Trophoblast cell (in vitro differentiated cells and primary cell): ENCODE measurements at regions not wholly inside any gene's neighbourhood (a gene's known extent, or its start where the extent isn't known, plus 50 kb on each side); places are given as distances from the start of the nearest gene placed in this dataset.

Experiments used
- DNase-seq, 2 donors: peaks; one replicate each; pipeline ENCODE4 v3.0.0-alpha.2; 2016
- H2AFZ ChIP-seq: 2 replicates; pipeline ENCODE4 v1.6.1; 2013; ENCODE audit warnings: low read length, moderate library complexity, mild to moderate bottlenecking; ENCODE audit not compliant: insufficient read depth, poor library complexity
- H2AK5ac ChIP-seq: 2 replicates; pipeline ENCODE4 v1.6.1; 2013; ENCODE audit warnings: mild to moderate bottlenecking, low read length
- H2BK120ac ChIP-seq: 2 replicates; pipeline ENCODE4 v1.6.1; 2013; ENCODE audit warnings: low read length, mild to moderate bottlenecking, moderate library complexity; ENCODE audit not compliant: insufficient read depth, poor library complexity
- H2BK12ac ChIP-seq: 2 replicates; pipeline ENCODE4 v1.6.1; 2013; ENCODE audit warnings: mild to moderate bottlenecking, low read length, moderate library complexity
- H2BK5ac ChIP-seq: 2 replicates; pipeline ENCODE4 v1.6.1; 2013; ENCODE audit warnings: low read length, low read depth, moderate library complexity, mild to moderate bottlenecking; ENCODE audit not compliant: poor library complexity
- H3K14ac ChIP-seq: 2 replicates; pipeline ENCODE4 v1.6.1; 2013; ENCODE audit warnings: mild to moderate bottlenecking, low read length
- H3K18ac ChIP-seq: 2 replicates; pipeline ENCODE4 v1.6.1; 2013; ENCODE audit warnings: mild to moderate bottlenecking, low read length
- H3K23ac ChIP-seq: 2 replicates; pipeline ENCODE4 v1.6.1; 2013; ENCODE audit warnings: low read length
- H3K27ac ChIP-seq: 2 replicates; pipeline ENCODE4 v1.5.1; 2013; ENCODE audit warnings: low read depth, mild to moderate bottlenecking, inconsistent platforms, low read length, moderate library complexity
- H3K27me3 ChIP-seq: 2 replicates; pipeline ENCODE4 v1.6.1; 2013; ENCODE audit warnings: inconsistent platforms, mild to moderate bottlenecking, low read length, moderate library complexity; ENCODE audit not compliant: insufficient read depth
- H3K36me3 ChIP-seq, 2 experiments: 1 replicate in 1 of 2; 2 replicates in 1 of 2; pipeline ENCODE4 v1.6.1; 2013; ENCODE audit warnings: low read length in 2 of 2, mild to moderate bottlenecking in 2 of 2, moderate library complexity in 1 of 2; ENCODE audit not compliant: insufficient read depth in 2 of 2, control insufficient read depth in 1 of 2
- H3K4ac ChIP-seq: 2 replicates; pipeline ENCODE4 v1.6.1; 2013; ENCODE audit warnings: low read depth, mild to moderate bottlenecking, low read length, moderate library complexity
- H3K4me1 ChIP-seq, 2 experiments: 1 replicate in 1 of 2; 2 replicates in 1 of 2; pipeline ENCODE4 v1.6.1; 2013; ENCODE audit warnings: low read length in 2 of 2, mild to moderate bottlenecking in 2 of 2, moderate library complexity in 1 of 2; ENCODE audit not compliant: insufficient read depth in 2 of 2, control insufficient read depth in 1 of 2
- H3K4me2 ChIP-seq: 2 replicates; pipeline ENCODE4 v1.6.1; 2013; ENCODE audit warnings: inconsistent platforms, mild to moderate bottlenecking, low read length, moderate library complexity
- H3K4me3 ChIP-seq: 2 replicates; pipeline ENCODE4 v1.5.1; 2013; ENCODE audit warnings: mild to moderate bottlenecking, low read depth, low read length, inconsistent platforms
- H3K79me1 ChIP-seq: one replicate; pipeline ENCODE4 v1.6.1; 2013; ENCODE audit warnings: low read length
- H3K79me2 ChIP-seq: 2 replicates; pipeline ENCODE4 v1.6.1; 2013; ENCODE audit warnings: low read length, mild to moderate bottlenecking; ENCODE audit not compliant: control insufficient read depth, insufficient read depth, poor library complexity
- H3K9ac ChIP-seq: 2 replicates; pipeline ENCODE4 v1.6.1; 2013; ENCODE audit warnings: mild to moderate bottlenecking, low read length
- H3K9me3 ChIP-seq: 2 replicates; pipeline ENCODE4 v1.6.1; 2013; ENCODE audit warnings: low read depth, mild to moderate bottlenecking, control low read depth, inconsistent platforms, low read length; ENCODE audit not compliant: insufficient read depth
- H4K12ac ChIP-seq: 2 replicates; pipeline ENCODE4 v1.6.1; 2013; ENCODE audit warnings: low read depth, mild to moderate bottlenecking, low read length, moderate library complexity
- H4K8ac ChIP-seq: 2 replicates; pipeline ENCODE4 v1.6.1; 2013; ENCODE audit warnings: low read depth, mild to moderate bottlenecking, low read length, moderate library complexity
- H4K91ac ChIP-seq: one replicate; pipeline ENCODE4 v1.6.1; 2013; ENCODE audit warnings: low read depth, mild to moderate bottlenecking, low read length, moderate library complexity
- WGBS: extraction: QIAGEN DNeasy Blood & Tissue Kit; methylation state at CpG from one replicate; pipeline ENCODE4 v1.1.7; 2013; ENCODE audit warnings: missing lambda C conversion rate; ENCODE audit not compliant: insufficient read length, insufficient coverage; ENCODE audit errors: extremely low coverage; 5-methylcytosine and 5-hydroxymethylcytosine counted together

- Histone ChIP-seq H3K9me3 (no peaks in the 10 kb centered on the region), H3K18ac (no peak overlapping the region), H3K23ac (no peak overlapping the region), H3K14ac (no peak overlapping the region), H3K79me1 (no peaks in the 10 kb centered on the region), H4K8ac (no peak overlapping the region), H3K9ac (no peak overlapping the region), H4K91ac (no peak overlapping the region), H2AFZ (no peak overlapping the region), H3K4me3 (no peak overlapping the region), H3K36me3 (no peaks in the 10 kb centered on the region), H3K4ac (no peak overlapping the region), H3K4me1 (no peaks in the 10 kb centered on the region), H3K27ac (no peak overlapping the region), H2BK5ac (no peak overlapping the region), H2AK5ac (no peak overlapping the region), H2BK12ac (no peak overlapping the region), H2BK120ac (no peak overlapping the region), H3K27me3 (no peaks in the 10 kb centered on the region), H3K79me2 (no peaks in the 10 kb centered on the region), H4K12ac (no peak overlapping the region), H3K4me2 (no peak overlapping the region)
- WGBS: no CpG with 5 or more reads among the region's 1 CpG
- DNase-seq: no peak
Measured at GRCh38 chr5:20224046-20224445, 236.0 kb upstream of the CDH18 start.

GRCh38 chr5:20223451-20223850, 235.5 kb upstream of the CDH18 start:
- no peak overlapping the region for H4K12ac ChIP-seq
- no peak overlapping the region for H3K4me3 ChIP-seq
- H3K9ac ChIP-seq: no peak overlapping the region
- H3K27ac ChIP-seq: no peak overlapping the region
- H3K36me3 ChIP-seq: no peaks in the 10 kb centered on the region
- no CpG with 5 or more reads among the region's 2 CpGs for WGBS
- H3K14ac ChIP-seq: no peak overlapping the region
- no peak overlapping the region for H2BK5ac ChIP-seq
- H3K18ac ChIP-seq: no peak overlapping the region
- H4K91ac ChIP-seq: no peak overlapping the region
- H2BK12ac ChIP-seq: no peak overlapping the region
- no peak overlapping the region for H4K8ac ChIP-seq
- no peak overlapping the region for H3K4me2 ChIP-seq
- H3K27me3 ChIP-seq: no peaks in the 10 kb centered on the region
- H3K4ac ChIP-seq: no peak overlapping the region
- no peak for DNase-seq
- H2AK5ac ChIP-seq: no peak overlapping the region
- no peaks in the 10 kb centered on the region for H3K79me1 ChIP-seq
- H2AFZ ChIP-seq: no peak overlapping the region
- H3K23ac ChIP-seq: no peak overlapping the region
- no peaks in the 10 kb centered on the region for H3K79me2 ChIP-seq
- no peaks in the 10 kb centered on the region for H3K4me1 ChIP-seq
- no peak overlapping the region for H2BK120ac ChIP-seq
- H3K9me3 ChIP-seq: no peaks in the 10 kb centered on the region

GRCh38 chr5:20215257-20215656, 227.3 kb upstream of the CDH18 start:
- no peak overlapping the region for H3K23ac ChIP-seq
- no peak overlapping the region for H3K14ac ChIP-seq
- DNase-seq: no peak
- H2BK5ac ChIP-seq: no peak overlapping the region
- H3K9me3 ChIP-seq: no peaks in the 10 kb centered on the region
- no peak overlapping the region for H3K27ac ChIP-seq
- H2AFZ ChIP-seq: no peak overlapping the region
- H3K79me1 ChIP-seq: no peaks in the 10 kb centered on the region
- H4K12ac ChIP-seq: no peak overlapping the region
- H3K27me3 ChIP-seq: no peaks in the 10 kb centered on the region
- H3K4me1 ChIP-seq: no peaks in the 10 kb centered on the region
- no peak overlapping the region for H2BK120ac ChIP-seq
- no peak overlapping the region for H3K18ac ChIP-seq
- H3K79me2 ChIP-seq: no peaks in the 10 kb centered on the region
- no peak overlapping the region for H2AK5ac ChIP-seq
- WGBS: no CpG with 5 or more reads among the region's 1 CpG
- no peak overlapping the region for H3K4me3 ChIP-seq
- no peak overlapping the region for H3K4ac ChIP-seq
- no peak overlapping the region for H2BK12ac ChIP-seq
- H4K8ac ChIP-seq: no peak overlapping the region
- no peak overlapping the region for H3K9ac ChIP-seq
- H3K4me2 ChIP-seq: no peak overlapping the region
- no peak overlapping the region for H4K91ac ChIP-seq
- H3K36me3 ChIP-seq: no peaks in the 10 kb centered on the region

- no CpG with 5 or more reads among the region's 2 CpGs for WGBS
- Histone ChIP-seq H3K23ac (no peak overlapping the region), H2AFZ (no peak overlapping the region), H3K4me3 (no peak overlapping the region), H4K12ac (no peak overlapping the region), H3K79me1 (no peaks in the 10 kb centered on the region), H3K4me1 (no peaks in the 10 kb centered on the region), H2BK5ac (no peak overlapping the region), H2AK5ac (no peak overlapping the region), H2BK12ac (no peak overlapping the region), H3K9ac (no peak overlapping the region), H3K36me3 (no peaks in the 10 kb centered on the region), H4K8ac (no peak overlapping the region), H4K91ac (no peak overlapping the region), H2BK120ac (no peak overlapping the region), H3K27ac (no peak overlapping the region), H3K79me2 (no peaks in the 10 kb centered on the region), H3K14ac (no peak overlapping the region), H3K27me3 (no peaks in the 10 kb centered on the region), H3K9me3 (no peaks in the 10 kb centered on the region), H3K4ac (no peak overlapping the region), H3K4me2 (no peak overlapping the region), H3K18ac (no peak overlapping the region)
- no peak for DNase-seq
Measured at GRCh38 chr5:20213803-20214202, 225.8 kb upstream of the CDH18 start.

- Histone ChIP-seq H3K9ac (no peak overlapping the region), H3K4me2 (no peak overlapping the region), H3K4ac (no peak overlapping the region), H3K4me3 (no peak overlapping the region), H2AFZ (no peak overlapping the region), H3K18ac (no peak overlapping the region), H3K23ac (no peak overlapping the region), H4K8ac (no peak overlapping the region), H4K12ac (no peak overlapping the region), H3K27ac (no peak overlapping the region), H3K79me1 (no peaks in the 10 kb centered on the region), H3K36me3 (no peaks in the 10 kb centered on the region), H3K14ac (no peak overlapping the region), H3K79me2 (no peaks in the 10 kb centered on the region), H2AK5ac (no peak overlapping the region), H3K9me3 (no peaks in the 10 kb centered on the region), H2BK5ac (no peak overlapping the region), H4K91ac (no peak overlapping the region), H2BK12ac (no peak overlapping the region), H3K4me1 (no peaks in the 10 kb centered on the region), H2BK120ac (no peak overlapping the region), H3K27me3 (no peaks in the 10 kb centered on the region)
- DNase-seq: no peak
Measured at GRCh38 chr5:20212701-20213100, 224.7 kb upstream of the CDH18 start.
